HG03558 (cell line): ENCODE measurements at regions not wholly inside any gene's neighbourhood (a gene's known extent, or its start where the extent isn't known, plus 50 kb on each side); places are given as distances from the start of the nearest gene placed in this dataset.
"Not testable (repeated sequence)": the region's sequence is repeated elsewhere in the genome, so short reads cannot be mapped to it uniquely, and the experiment has no call there.

Experiments used
- ATAC-seq: cut with Tn5 transposase; IDR thresholded peaks from one replicate; pipeline ENCODE4 v1.9.1; 2021; ENCODE audit warnings: moderate number of reproducible peaks; ENCODE audit not compliant: unreplicated experiment; ENCODE audit errors: extremely low read depth

DNA sequence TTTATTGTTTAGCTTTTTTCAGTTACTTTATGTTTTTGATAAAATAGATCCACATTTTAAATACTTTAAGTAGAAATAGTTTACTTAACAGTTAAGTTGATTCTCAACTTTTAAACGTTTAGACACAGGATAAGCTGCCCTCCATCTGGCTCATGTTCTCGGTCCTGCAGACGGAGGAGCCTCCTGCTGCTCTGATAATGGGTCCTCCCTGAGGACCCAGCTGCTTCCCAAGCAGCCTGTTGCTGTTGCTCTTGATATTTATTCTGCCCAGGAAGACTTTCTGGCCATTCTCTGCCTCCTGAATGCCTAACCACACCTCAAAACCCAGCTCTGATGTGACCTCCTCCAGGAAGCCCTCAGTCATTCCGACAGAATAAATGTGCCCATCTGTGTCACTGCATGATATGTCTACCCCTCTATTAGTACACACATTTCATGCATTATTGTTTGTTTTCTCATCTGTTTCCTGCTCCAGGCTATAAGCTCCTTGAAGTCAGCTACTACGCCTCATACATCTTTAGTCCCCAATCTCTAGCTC, 267.2 kb upstream of the MSX2 start:
- no peak for ATAC-seq

GRCh38 chr5:174459071-174459702, 265.2 kb upstream of the MSX2 start:
- no peak for ATAC-seq

GRCh38 chr5:174459832-174460448, 264.4 kb upstream of the MSX2 start:
- no peak for ATAC-seq

DNA sequence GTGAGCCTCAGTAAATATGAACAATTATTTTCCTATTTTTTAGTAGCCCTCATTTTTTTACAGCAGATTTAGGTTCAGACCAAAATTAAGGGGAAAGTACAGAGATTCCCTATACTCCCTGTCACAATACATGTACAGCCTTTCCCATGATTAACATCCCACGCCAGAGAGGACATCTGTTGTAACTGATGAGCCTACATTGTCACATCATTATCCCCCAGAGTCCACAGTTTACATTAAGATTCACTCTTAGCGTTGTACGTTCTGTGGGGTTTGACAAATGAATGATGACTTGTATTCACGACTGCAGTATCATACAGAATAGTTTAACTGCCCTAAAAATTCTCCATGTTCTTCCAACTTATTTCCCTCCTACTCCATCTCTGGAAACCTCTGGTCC, 262.3 kb upstream of the MSX2 start:
- ATAC-seq: no peak

DNA sequence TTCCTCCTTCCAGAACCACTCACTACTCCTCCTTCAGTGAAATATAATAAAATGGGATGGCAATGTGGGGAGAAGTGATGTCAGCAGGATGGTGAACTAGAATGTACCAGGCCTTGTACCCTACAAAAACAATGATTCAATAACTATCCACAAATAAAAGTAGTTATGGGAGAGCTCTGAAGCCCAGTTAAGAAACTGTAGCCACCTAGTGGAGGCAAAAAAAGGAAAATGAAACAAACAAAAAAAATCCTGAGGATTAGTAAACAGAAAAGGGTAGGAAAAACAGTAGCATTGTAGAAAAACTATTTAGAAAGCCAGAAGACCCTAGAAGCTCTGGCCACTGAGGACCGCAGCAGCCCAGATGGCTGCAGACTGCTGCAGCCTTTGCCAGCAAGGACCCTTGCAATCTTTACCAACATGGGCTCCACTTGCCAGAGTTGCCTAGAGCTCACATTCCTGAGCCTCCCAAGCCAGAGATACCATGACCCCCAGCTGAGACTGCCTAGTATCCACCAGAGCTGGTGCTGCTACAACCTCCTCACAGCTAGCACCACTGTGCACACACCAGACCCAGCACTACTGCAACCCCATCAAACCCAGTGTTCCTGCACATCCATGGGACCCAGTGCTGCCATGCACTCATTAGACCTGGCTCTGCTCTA, 259.7 kb upstream of the MSX2 start:
- no peak for ATAC-seq

DNA sequence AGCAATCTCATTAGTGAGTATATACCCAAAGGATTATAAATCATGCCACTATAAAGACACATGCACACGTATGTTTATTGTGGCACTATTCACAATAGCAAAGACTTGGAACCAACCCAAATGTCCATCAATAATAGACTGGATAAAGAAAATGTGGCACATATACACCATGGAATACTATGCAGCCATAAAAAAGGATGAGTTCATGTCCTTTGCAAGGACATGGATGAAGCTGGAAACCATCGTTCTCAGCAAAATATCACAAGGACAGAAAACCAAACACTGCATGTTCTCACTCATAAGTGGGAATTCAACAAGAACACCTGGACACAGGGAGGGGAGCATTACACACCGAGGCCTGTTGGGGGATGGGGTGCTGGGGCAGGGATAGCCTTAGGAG, 252.9 kb upstream of the MSX2 start:
- ATAC-seq: not testable (repeated sequence)

- ATAC-seq: no peak
Observed at GRCh38 chr5:174472956-174473355, 251.4 kb upstream of the MSX2 start.

DNA sequence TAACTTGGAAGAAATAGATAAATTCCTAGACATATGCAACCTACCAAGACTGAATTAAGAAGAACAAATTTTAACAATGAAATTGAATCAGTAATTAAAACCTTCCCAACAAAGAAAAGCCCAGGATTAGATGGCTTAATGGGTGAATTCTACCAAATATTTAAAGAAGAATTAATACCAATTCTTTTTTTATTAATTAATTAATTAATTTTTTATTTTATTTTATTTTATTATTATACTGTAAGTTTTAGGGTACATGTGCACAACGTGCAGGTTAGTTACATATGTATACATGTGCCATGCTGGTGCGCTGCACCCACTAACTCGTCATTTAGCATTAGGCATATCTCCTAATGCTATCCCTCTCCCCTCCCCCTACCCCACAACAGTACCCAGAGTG, 248.4 kb upstream of the MSX2 start:
- ATAC-seq: not testable (repeated sequence)

- no peak for ATAC-seq
Observed at GRCh38 chr5:174479325-174479724, 245.1 kb upstream of the MSX2 start.

- no peak for ATAC-seq
Observed at GRCh38 chr5:174481737-174482136, 242.6 kb upstream of the MSX2 start.

DNA sequence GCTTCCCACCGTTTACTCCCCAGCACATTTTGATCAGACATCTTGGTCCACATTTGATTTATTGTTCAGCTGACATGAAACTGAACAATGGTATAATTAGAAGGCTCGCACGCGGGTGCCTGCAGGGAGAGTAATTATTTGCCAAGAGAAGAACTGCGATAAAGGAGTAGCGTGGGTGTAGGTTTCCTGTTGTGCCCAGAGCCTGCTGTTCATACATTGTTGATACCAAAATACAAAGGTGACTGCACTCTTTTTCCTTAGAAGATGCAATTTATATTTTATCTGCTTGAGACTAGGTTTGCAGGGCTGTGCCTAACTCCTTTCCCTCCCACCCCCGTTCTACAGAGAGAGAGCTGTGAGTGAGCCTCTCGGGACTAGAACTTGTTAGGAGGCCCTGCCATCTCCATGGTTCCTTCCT, 241.8 kb upstream of the MSX2 start:
- no peak for ATAC-seq

DNA sequence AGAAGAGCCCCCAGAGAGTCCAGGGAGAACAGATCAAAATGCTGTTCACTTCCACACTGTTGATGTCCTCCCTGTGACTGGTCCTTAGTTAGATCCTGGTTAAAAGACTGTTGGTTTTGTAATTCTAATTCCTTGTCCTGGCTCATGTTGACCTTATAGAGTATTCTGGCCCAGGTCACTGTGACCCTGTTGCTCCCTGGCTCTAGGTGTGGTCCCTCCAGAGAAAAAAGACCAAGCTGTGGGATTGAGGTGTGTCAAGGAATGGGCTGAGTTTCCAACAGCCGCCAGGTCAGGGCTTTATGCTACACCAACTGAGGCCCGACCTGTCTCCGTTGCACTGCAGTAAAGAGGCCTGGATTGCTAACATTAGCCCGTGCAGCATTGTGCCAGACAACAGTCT, 241.0 kb upstream of the MSX2 start:
- no peak for ATAC-seq

- ATAC-seq: no peak
Observed at GRCh38 chr5:174489215-174489614, 235.2 kb upstream of the MSX2 start.

- no peak for ATAC-seq
Observed at GRCh38 chr5:174489920-174490597, 234.3 kb upstream of the MSX2 start.

DNA sequence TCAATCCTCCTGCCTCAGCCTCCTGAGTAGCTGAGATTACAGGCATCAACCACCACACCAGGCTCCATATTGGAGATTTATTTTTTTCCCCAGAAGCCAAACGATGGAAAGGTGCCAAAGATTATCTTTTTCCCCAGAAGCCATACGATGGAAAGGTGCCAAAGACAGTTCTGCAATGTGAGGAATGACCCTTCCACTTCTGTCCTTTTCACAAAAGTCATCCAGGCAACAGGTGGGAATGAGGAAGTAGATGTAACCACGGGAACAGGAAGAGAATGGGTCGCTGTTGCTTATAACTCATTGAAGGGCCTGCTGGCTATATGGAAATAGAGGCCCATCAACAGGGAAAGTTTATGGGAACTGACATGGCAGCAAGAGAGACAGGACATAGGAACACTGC, 233.7 kb upstream of the MSX2 start:
- no peak for ATAC-seq

DNA sequence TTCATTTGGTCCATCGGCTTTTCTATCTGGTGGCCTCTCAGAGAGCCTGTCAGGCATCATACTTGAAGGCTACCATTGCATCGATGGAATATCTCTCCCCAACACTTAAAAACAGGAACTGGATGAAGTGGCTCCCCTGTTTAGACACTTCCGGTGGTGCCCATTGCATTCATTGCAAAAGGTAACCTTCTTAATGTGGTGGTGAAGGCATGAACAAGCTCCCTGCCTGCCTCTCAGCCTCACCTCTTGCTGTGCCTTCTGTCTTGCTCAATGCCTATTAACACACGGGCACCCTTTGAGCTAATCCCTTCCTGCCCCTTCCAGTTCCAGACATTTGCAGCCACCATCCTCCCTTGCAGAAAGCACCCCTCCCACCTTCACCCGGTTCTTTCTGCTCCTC, 233.1 kb upstream of the MSX2 start:
- ATAC-seq: no peak

DNA sequence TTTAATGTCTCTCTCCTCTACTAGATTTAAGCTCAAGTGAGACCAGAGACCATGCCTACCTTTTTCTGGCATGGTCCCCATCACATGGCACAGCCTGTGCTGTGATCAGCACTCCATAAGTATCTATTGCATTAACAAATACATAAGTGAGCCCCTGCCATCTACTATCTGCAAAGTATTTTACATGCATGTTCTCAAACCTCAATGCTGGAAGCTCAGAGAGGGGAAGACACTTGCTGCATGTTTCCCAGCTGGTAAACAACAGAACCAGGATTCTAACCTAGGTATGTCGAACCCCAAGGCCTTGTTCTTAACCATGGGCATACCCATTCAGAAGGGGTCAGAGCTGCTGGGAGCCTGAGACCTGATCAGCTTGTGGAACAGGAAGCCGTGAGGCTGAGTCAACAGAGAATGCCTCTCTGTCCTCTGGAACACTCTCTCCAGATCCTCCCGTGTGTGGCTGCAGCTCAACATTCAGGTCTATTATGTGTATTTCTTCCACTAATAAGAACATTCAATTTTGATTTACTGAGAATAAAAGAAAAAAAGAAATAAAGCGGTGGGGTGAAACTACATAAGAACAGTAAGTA, 232.5 kb upstream of the MSX2 start:
- no peak for ATAC-seq

GRCh38 chr5:174493530-174493929, 230.9 kb upstream of the MSX2 start:
- no peak for ATAC-seq

DNA sequence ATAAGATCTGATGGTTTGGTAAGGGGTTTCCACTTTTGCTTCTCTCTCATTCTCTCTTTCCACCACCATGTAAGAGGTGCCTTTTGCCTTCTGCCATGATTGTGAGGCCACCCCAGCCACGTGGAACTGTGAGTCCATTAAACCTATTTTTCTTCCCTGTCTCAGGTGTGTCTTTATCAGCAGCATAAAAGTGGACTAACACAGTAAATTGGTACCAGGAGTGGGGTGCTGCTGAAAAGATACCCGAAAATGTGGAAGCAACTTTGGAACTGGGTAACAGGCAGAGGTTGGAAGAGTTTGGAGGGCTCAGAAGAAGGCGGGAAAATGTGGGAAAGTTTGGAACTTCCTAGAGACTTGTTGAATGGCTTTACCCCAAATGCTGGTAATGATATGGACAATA, 226.4 kb upstream of the MSX2 start:
- ATAC-seq: not testable (repeated sequence)

DNA sequence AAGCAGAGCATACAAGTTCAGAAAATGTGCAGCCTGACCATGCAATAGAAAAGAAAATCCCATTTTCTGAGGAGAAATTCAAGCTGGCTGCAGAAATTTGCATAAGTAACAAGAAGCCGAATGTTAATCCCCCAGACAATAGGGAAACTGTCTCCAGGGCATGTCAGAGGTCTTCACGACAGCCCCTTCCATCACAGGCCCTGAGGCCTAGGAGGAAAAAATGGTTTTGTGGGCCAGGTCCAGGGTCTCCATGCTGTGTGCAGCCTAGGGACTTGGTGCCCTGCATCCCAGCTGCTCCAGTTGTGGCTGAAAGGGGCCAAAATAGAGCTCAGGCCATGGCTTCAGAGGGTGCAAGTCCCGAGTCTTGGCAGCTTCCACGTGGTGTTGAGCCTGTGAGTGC, 225.8 kb upstream of the MSX2 start:
- not testable (repeated sequence) for ATAC-seq

- no peak for ATAC-seq
Observed at GRCh38 chr5:174500636-174501035, 223.7 kb upstream of the MSX2 start.
